Activated T-cell treated with anti-CD3 and anti-CD28 coated beads for 4 hours (primary cell): ENCODE measurements at regions not wholly inside any gene's neighbourhood (a gene's known extent, or its start where the extent isn't known, plus 50 kb on each side); places are given as distances from the start of the nearest gene placed in this dataset.
"Not testable (repeated sequence)": the region's sequence is repeated elsewhere in the genome, so short reads cannot be mapped to it uniquely, and the experiment has no call there.

ENCODE experiments used
- DNase-seq: peaks from one replicate; pipeline ENCODE4 v3.0.0-alpha.2; 2020

- DNase-seq: no peak
Observed at GRCh38 chr11:86145439-86146156, 76.7 kb upstream of the PICALM start.

GRCh38 chr11:86144846-86145245 is 76.0 kb upstream of the PICALM start:
- DNase-seq: no peak

- not testable (repeated sequence) for DNase-seq
Observed at GRCh38 chr11:86144087-86144486, 75.2 kb upstream of the PICALM start.

- DNase-seq: no peak
Observed at GRCh38 chr11:86143087-86144030, 74.5 kb upstream of the PICALM start.

GRCh38 chr11:86142170-86142569 is 73.3 kb upstream of the PICALM start:
- DNase-seq: no peak

GRCh38 chr11:86141727-86142126 is 72.8 kb upstream of the PICALM start:
- DNase-seq: no peak

GRCh38 chr11:86140334-86140990 is 71.6 kb upstream of the PICALM start:
- no peak for DNase-seq

GRCh38 chr11:86138958-86139357 is 70.1 kb upstream of the PICALM start:
- DNase-seq: no peak

GRCh38 chr11:86136538-86136937 is 67.7 kb upstream of the PICALM start:
- DNase-seq: no peak

GRCh38 chr11:86135319-86135714 is 66.4 kb upstream of the PICALM start:
- no peak for DNase-seq

- no peak for DNase-seq
Observed at GRCh38 chr11:86134580-86135318, 65.9 kb upstream of the PICALM start.

- DNase-seq: no peak
Observed at GRCh38 chr11:86132667-86133249, 63.9 kb upstream of the PICALM start.

- DNase-seq: no peak
Observed at GRCh38 chr11:86129740-86130540, 61.1 kb upstream of the PICALM start.

- no peak for DNase-seq
Observed at GRCh38 chr11:86128914-86129313, 60.0 kb upstream of the PICALM start.

GRCh38 chr11:86126862-86127261 is 58.0 kb upstream of the PICALM start:
- DNase-seq: no peak

- DNase-seq: no peak
Observed at GRCh38 chr11:86124251-86125233, 55.7 kb upstream of the PICALM start.

- DNase-seq: no peak
Observed at GRCh38 chr11:86122773-86123172, 53.9 kb upstream of the PICALM start.

GRCh38 chr11:86120807-86121206 is 51.9 kb upstream of the PICALM start:
- DNase-seq: no peak

- no peak for DNase-seq
Observed at GRCh38 chr11:86119906-86120305, 51.0 kb upstream of the PICALM start.

GRCh38 chr11:86119077-86119476 is 50.2 kb upstream of the PICALM start:
- no peak for DNase-seq
